Right lobe of liver (tissue), 4 donors: ENCODE measurements at regions not wholly inside any gene's neighbourhood (a gene's known extent, or its start where the extent isn't known, plus 50 kb on each side); places are given as distances from the start of the nearest gene placed in this dataset.

ENCODE experiments used
- POLR2A ChIP-seq: fragments of 450-650 bp; IDR thresholded peaks from one replicate; pipeline ENCODE4 v1.6.1; 2017; ENCODE audit warnings: antibody characterized with exemption, mild to moderate bottlenecking
- TF ChIP-seq, protein P1 (sequence below), 4 donors: fragments of 200-600 bp in 3 of 4; fragments of 450-650 bp in 1 of 4; IDR thresholded peaks; one replicate each; pipeline versions ENCODE4 v1.5.1 to v1.8.0; 2016 to 2022; ENCODE audit warnings: antibody characterized with exemption in 4 of 4, mild to moderate bottlenecking in 2 of 4
- donor health status: DM: no; HTN: no; CAD: no.
- donor health status: DM: no; HTN: no; CAD: no.
- donor health status: DM: no; HTN: yes; CAD: no.

DNA sequence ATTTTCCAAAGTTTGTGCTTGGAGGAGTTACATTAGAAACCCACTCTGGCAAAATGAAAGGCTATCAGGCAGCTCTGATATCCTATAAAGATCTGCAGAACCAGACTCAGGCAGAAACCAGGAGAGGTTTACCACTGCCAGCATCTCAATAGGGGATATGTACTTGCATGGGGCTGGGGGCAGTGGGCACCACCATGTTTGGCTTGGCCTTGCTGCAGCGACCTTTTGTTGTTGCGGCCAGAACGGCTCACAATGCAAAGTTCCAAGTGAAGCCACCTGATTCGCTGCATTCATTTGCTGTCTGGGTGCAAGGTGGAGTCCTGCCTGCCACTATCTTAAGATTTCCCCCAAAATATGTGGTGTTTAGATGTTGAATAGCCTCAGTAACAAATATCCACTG, 81.3 kb downstream of the COPS8 start:
- TF ChIP-seq POLR2A = no peak
- TF ChIP-seq, protein P1, sequence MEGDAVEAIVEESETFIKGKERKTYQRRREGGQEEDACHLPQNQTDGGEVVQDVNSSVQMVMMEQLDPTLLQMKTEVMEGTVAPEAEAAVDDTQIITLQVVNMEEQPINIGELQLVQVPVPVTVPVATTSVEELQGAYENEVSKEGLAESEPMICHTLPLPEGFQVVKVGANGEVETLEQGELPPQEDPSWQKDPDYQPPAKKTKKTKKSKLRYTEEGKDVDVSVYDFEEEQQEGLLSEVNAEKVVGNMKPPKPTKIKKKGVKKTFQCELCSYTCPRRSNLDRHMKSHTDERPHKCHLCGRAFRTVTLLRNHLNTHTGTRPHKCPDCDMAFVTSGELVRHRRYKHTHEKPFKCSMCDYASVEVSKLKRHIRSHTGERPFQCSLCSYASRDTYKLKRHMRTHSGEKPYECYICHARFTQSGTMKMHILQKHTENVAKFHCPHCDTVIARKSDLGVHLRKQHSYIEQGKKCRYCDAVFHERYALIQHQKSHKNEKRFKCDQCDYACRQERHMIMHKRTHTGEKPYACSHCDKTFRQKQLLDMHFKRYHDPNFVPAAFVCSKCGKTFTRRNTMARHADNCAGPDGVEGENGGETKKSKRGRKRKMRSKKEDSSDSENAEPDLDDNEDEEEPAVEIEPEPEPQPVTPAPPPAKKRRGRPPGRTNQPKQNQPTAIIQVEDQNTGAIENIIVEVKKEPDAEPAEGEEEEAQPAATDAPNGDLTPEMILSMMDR (IDR thresholded peaks at IDR 0.05) = no peak
